SK-N-SH treated with all-trans-retinoic acid at 6 μM for 48 hours (cell line): ENCODE measurements at regions not wholly inside any gene's neighbourhood (a gene's known extent, or its start where the extent isn't known, plus 50 kb on each side); places are given as distances from the start of the nearest gene placed in this dataset.
A peak's percentile ranks its signal among the peaks of the same experiment; 100 is the strongest.

Source experiments
- CSDC2 ChIP-seq: fragments of 250-450 bp; sonication (Bioruptor Pico); IDR thresholded peaks from 2 replicates; pipeline ENCODE4 v1.5.0; 2020; ENCODE audit warnings: mild to moderate bottlenecking, moderate library complexity
- CSRNP3 ChIP-seq: fragments of 250-450 bp; sonication (Bioruptor Pico); IDR thresholded peaks from 2 replicates; pipeline ENCODE4 v1.5.1; 2021; ENCODE audit warnings: mild to moderate bottlenecking, moderate library complexity
- OSR1 ChIP-seq: fragments of 250-450 bp; sonication (Bioruptor Pico); IDR thresholded peaks from 2 replicates; pipeline ENCODE4 v1.8.0; 2022; ENCODE audit warnings: moderate library complexity, mild to moderate bottlenecking, inconsistent platforms
- POU6F1 ChIP-seq: fragments of 250-450 bp; sonication (Bioruptor Pico); IDR thresholded peaks from 2 replicates; pipeline ENCODE4 v1.8.0; 2021; ENCODE audit warnings: low read depth, mild to moderate bottlenecking, moderate library complexity, borderline replicate concordance
- PPARA ChIP-seq: fragments of 250-450 bp; sonication (Bioruptor Pico); IDR thresholded peaks from 2 replicates; pipeline ENCODE4 v1.5.0; 2020; ENCODE audit warnings: mild to moderate bottlenecking, borderline replicate concordance
- TCF4 ChIP-seq: fragments of 250-450 bp; sonication (Bioruptor Pico); IDR thresholded peaks from 2 replicates; pipeline ENCODE4 v1.8.0; 2021; ENCODE audit warnings: mild to moderate bottlenecking, moderate library complexity, borderline replicate concordance
- TSHZ2 ChIP-seq: fragments of 250-450 bp; sonication (Bioruptor Pico); IDR thresholded peaks from 2 replicates; pipeline ENCODE4 v1.5.0; 2020; ENCODE audit warnings: mild to moderate bottlenecking, moderate library complexity
- ZFP30 ChIP-seq: fragments of 450-650 bp; formaldehyde crosslinking; IDR thresholded peaks from 2 replicates; pipeline ENCODE4 v1.5.0; 2022; ENCODE audit warnings: mild to moderate bottlenecking, moderate library complexity
- ZNF8 ChIP-seq: fragments of 450-650 bp; formaldehyde crosslinking; IDR thresholded peaks from 2 replicates; pipeline ENCODE4 v1.5.0; 2020; ENCODE audit warnings: mild to moderate bottlenecking, moderate library complexity
- TF ChIP-seq, protein P1 (sequence below): fragments of 250-450 bp; sonication (Bioruptor Pico); IDR thresholded peaks from 2 replicates; pipeline ENCODE4 v1.8.0; 2020; ENCODE audit warnings: mild to moderate bottlenecking, moderate library complexity, borderline replicate concordance

DNA sequence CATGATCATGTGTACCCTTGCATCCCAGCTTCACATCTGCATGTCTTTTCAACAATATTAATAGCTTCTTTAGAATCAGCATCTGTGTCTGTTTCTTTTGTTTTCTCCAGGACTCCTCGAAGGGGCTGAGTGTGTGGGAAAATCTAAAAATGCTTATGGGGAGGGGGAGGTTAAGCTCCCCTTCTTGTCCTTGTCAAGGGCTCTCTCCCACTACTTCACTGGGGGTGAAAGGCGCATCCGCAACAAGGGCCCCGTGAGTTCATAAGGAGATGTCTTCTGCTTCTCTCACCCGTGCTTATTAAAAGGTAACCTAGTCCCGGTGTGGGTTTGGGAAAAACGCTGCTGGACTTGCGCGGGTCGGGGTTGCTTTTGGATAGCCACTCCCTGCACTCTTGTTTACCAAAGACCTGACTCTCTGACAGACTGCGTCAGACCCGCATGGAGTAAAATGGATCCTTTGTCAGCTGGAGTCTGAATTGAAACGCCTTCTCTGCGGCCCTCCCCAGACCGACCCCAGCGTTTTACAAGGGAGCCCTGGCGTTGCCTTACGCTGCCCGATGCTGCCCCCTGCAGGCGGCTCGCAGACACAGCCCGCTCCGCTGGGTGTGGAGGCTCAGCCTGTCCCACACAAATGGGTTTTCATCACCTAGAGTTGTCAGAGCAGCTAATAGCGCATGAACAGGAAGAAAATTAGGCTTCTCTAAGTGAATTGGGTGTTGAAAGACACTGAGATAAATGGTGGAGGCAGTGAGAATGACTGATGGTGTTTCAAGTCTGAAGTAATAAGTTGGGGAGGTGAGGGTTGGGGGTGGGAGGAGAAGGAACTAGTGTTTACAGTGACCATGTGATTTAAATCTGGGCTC, 53.8 kb downstream of the IER5 start:
- TF ChIP-seq, protein P1, sequence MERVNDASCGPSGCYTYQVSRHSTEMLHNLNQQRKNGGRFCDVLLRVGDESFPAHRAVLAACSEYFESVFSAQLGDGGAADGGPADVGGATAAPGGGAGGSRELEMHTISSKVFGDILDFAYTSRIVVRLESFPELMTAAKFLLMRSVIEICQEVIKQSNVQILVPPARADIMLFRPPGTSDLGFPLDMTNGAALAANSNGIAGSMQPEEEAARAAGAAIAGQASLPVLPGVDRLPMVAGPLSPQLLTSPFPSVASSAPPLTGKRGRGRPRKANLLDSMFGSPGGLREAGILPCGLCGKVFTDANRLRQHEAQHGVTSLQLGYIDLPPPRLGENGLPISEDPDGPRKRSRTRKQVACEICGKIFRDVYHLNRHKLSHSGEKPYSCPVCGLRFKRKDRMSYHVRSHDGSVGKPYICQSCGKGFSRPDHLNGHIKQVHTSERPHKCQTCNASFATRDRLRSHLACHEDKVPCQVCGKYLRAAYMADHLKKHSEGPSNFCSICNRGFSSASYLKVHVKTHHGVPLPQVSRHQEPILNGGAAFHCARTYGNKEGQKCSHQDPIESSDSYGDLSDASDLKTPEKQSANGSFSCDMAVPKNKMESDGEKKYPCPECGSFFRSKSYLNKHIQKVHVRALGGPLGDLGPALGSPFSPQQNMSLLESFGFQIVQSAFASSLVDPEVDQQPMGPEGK (CRISPR knock-in tag): peak; percentile 61; the same call in 1 of the 2 replicates
- TF ChIP-seq PPARA (CRISPR knock-in tag) (no peak), ZFP30 (CRISPR knock-in tag) (no peak), POU6F1 (no peak), CSDC2 (CRISPR knock-in tag) (no peak), TSHZ2 (CRISPR knock-in tag) (no peak), OSR1 (0 out of 2 replicates have a peak, but pooled peaks have one; percentile 40), ZNF8 (CRISPR knock-in tag) (no peak), CSRNP3 (no peak), TCF4 (no peak)
